Esophagus (tissue), 2 donors: ENCODE measurements at regions not wholly inside any gene's neighbourhood (a gene's known extent, or its start where the extent isn't known, plus 50 kb on each side); places are given as distances from the start of the nearest gene placed in this dataset.

Source experiments
- H3K27ac ChIP-seq, 2 donors: one replicate each; pipeline ENCODE4 v1.5.1; 2013; ENCODE audit warnings: low read depth in 2 of 2, mild to moderate bottlenecking in 2 of 2, inconsistent platforms in 1 of 2, low read length in 1 of 2, moderate library complexity in 1 of 2
- H3K27me3 ChIP-seq, 2 donors: one replicate each; pipeline ENCODE4 v1.6.1; 2013; ENCODE audit warnings: low read length in 2 of 2, control low read depth in 1 of 2, mild to moderate bottlenecking in 1 of 2; ENCODE audit not compliant: insufficient read depth in 2 of 2, control insufficient read depth in 1 of 2
- H3K36me3 ChIP-seq, 2 donors: one replicate each; pipeline ENCODE4 v1.6.1; 2013; ENCODE audit warnings: low read length in 1 of 2; ENCODE audit not compliant: control insufficient read depth in 2 of 2, insufficient read depth in 2 of 2
- H3K4me1 ChIP-seq, 2 donors: one replicate each; pipeline ENCODE4 v1.6.1; 2013; ENCODE audit warnings: low read length in 1 of 2; ENCODE audit not compliant: control insufficient read depth in 2 of 2, insufficient read depth in 2 of 2
- H3K4me3 ChIP-seq, 2 donors: one replicate each; pipeline ENCODE4 v1.5.1; 2013; ENCODE audit warnings: low read length in 2 of 2, mild to moderate bottlenecking in 2 of 2, low read depth in 1 of 2, moderate library complexity in 1 of 2
- H3K9me3 ChIP-seq, 2 donors: one replicate each; pipeline ENCODE4 v1.6.1; 2013; ENCODE audit warnings: mild to moderate bottlenecking in 2 of 2, low read depth in 1 of 2, low read length in 1 of 2, moderate library complexity in 1 of 2; ENCODE audit not compliant: control insufficient read depth in 2 of 2, insufficient read depth in 1 of 2
- WGBS, 2 donors: extraction: QIAGEN DNeasy Blood & Tissue Kit; methylation state at CpG; one replicate each; pipeline ENCODE4 v1.1.7; 2013; 5-methylcytosine and 5-hydroxymethylcytosine counted together
- donor health status: healthy with polysubstance abuse.
- donor health status: Bipolar disorder and iron deficiency.

DNA sequence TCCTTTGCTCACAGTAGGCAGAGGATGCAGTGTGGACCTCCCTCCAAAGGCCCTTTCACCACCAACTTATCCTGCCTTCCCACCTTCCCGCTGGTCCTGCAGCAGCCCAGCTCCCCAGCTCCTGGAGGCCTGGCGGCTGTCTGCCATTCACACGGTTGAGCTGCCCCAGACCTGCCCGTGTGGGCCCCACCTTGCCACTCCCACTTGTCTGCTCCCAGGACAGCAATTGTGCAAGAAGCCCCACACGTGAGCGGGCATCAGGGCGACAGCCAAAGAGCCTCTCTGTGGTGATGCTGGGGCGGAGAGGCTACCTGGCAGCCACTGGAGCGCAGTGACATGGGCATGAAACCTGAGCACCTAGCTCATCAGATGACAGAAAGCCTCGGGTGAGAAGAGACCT, 248.6 kb upstream of the MAF start:
- no peak overlapping the region for H3K4me3 ChIP-seq
- H3K36me3 ChIP-seq = no peaks in the 10 kb centered on the region
- peak overlapping the region; percentile 80 to 91 for H3K27ac ChIP-seq
- H3K27me3 ChIP-seq = no peaks in the 10 kb centered on the region
- WGBS, 2 donors = 55 to 68% methylated on average over 10 of the region's 10 CpGs
- no peaks in the 10 kb centered on the region for H3K9me3 ChIP-seq
- peaks cover 0 to 29% of the 10 kb centered on the region in 2 donors for H3K4me1 ChIP-seq

DNA sequence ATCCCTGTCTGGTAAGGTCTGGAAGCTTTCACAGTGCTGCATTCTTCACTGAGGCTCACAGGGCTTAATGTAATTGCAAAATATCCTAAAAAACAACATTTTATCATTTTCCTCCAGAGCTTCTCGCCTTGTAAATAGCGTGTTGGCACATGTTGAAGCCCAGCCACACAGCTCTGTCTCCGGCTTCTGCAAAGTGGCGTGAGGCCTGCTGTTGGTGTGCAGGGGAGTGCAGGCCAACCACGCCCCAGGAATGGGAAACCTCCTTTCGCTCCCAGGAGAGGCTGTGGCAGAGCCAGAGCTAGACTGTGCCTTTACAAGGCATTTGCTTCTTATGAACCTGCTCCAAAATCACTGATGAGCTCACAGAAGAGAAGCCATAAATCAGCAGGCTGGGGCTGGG, 248.2 kb upstream of the MAF start:
- no peaks in the 10 kb centered on the region for H3K27me3 ChIP-seq
- peak overlapping the region; percentile 80 to 91 for H3K27ac ChIP-seq
- WGBS, 2 donors = 50 to 75% methylated on average over 6 of the region's 6 CpGs
- H3K4me3 ChIP-seq = no peak overlapping the region
- no peaks in the 10 kb centered on the region for H3K36me3 ChIP-seq
- no peaks in the 10 kb centered on the region for H3K9me3 ChIP-seq
- H3K4me1 ChIP-seq = peaks cover 0 to 29% of the 10 kb centered on the region in 2 donors

- 52 to 58% methylated on average over 5 of the region's 5 CpGs for WGBS, 2 donors
- peaks cover 0 to 29% of the 10 kb centered on the region in 2 donors for H3K4me1 ChIP-seq
- no peaks in the 10 kb centered on the region for H3K9me3 ChIP-seq
- no peaks in the 10 kb centered on the region for H3K27me3 ChIP-seq
- H3K36me3 ChIP-seq = no peaks in the 10 kb centered on the region
- no peak overlapping the region for H3K4me3 ChIP-seq
- H3K27ac ChIP-seq = peak overlapping the region; percentile 81 to 83
These were observed 247.0 kb upstream of the MAF start for GRCh38 chr16:79847569-79847968.

DNA sequence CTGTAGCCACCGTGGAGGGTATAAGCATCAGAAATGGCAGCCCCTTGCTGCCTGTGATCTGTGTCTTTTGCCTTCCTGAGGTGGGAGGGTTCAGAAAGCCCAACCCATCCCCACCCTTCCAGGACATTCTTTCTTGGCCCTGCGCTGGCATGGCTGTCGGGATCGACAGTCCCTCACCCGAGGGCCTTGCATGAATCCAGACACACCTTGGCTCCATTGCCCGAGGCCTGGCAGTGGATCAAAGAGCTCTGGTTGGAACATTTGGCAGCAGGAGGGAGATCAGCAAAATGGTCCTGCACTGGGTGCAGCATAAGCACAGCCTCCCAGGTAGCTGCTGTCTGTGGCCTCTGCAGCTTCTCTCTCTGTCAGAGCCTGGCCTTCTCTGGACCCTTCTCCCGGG, 246.6 kb upstream of the MAF start:
- no peaks in the 10 kb centered on the region for H3K36me3 ChIP-seq
- WGBS, 2 donors = 46 to 49% methylated on average over 7 of the region's 7 CpGs
- H3K27ac ChIP-seq = peak overlapping the region; percentile 81 to 83
- H3K4me3 ChIP-seq = no peak overlapping the region
- H3K4me1 ChIP-seq = peaks cover 0 to 29% of the 10 kb centered on the region in 2 donors
- H3K27me3 ChIP-seq = no peaks in the 10 kb centered on the region
- no peaks in the 10 kb centered on the region for H3K9me3 ChIP-seq

- no peaks in the 10 kb centered on the region for H3K27me3 ChIP-seq
- H3K27ac ChIP-seq = no peak overlapping the region
- H3K9me3 ChIP-seq = no peaks in the 10 kb centered on the region
These were observed 245.2 kb upstream of the MAF start for GRCh38 chr16:79845734-79846135.

DNA sequence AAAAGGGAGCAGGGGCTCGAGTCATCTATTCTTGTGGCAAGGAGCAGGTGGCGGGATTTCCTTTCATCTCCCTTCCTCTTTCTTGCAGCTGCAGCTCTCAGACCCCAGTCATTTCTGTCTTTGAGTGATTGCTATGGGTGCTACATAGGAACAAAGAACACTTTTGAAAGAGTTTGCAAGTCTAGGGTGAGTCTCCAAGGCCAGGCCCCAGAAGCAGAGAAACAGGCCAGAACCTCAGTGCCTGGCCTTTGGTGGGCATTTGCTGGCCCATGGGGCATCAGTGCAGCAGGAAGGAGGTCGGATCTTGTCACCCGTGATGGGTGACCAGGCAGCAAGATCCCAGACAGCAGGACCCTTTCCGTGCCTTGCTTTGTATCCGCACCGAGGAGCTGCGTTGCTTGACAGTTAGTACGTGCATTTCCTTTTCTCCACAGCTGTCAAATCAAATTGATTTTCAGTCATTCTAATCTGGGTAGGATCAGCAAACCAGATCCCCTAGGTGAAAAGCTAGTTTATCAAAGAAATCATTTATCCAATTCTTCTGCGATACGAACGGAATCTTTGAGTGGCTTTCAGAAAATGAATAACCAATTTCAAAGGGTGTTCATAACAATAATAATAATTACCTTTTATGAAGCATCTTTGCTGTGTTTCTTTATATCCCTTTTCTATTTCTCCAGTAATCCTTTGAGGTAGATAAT, 244.6 kb upstream of the MAF start:
- peaks cover 0 to 29% of the 10 kb centered on the region in 2 donors for H3K4me1 ChIP-seq
- H3K27me3 ChIP-seq = no peaks in the 10 kb centered on the region
- no peaks in the 10 kb centered on the region for H3K9me3 ChIP-seq
- peak overlapping the region; percentile 48 to 53 for H3K27ac ChIP-seq
- 70 to 81% methylated on average over 12 of the region's 12 CpGs for WGBS, 2 donors
- H3K36me3 ChIP-seq = no peaks in the 10 kb centered on the region
- no peak overlapping the region for H3K4me3 ChIP-seq

More at GRCh38 chr16:79845734-79846135, 245.2 kb upstream of the MAF start:
- WGBS, 2 donors = 92 to 94% methylated on average over 7 of the region's 7 CpGs
- H3K4me1 ChIP-seq = peaks cover 0 to 29% of the 10 kb centered on the region in 2 donors
- H3K4me3 ChIP-seq = no peak overlapping the region
- no peaks in the 10 kb centered on the region for H3K36me3 ChIP-seq

GRCh38 chr16:79844603-79845002, 244.1 kb upstream of the MAF start:
- WGBS, 2 donors = 90 to 95% methylated on average over 3 of the region's 3 CpGs
- Histone ChIP-seq H3K27me3 (no peaks in the 10 kb centered on the region), H3K4me1 (peaks cover 0 to 29% of the 10 kb centered on the region in 2 donors), H3K27ac (peak overlapping the region; percentile 48 to 53), H3K36me3 (no peaks in the 10 kb centered on the region), H3K9me3 (no peaks in the 10 kb centered on the region), H3K4me3 (no peak overlapping the region)

DNA sequence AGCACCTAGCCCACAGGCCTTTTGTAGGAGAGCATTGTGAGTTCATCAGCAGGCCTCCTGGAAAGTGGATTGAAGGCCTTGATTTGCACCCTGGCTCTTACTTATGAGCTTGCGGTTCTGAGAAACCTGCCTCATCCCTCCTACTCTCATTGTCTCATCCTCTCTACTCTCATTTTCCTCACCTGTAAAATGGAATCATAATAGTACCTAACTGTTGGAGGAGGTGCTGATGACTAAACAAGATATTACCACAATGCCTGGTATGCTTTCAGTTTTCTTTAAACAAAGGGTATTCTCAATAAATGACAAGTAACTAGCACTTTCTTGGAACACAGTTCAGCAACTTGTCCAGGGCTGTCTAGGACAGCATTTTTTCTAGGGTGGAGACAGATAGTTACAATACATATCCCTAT, 243.1 kb upstream of the MAF start:
- Histone ChIP-seq H3K9me3 (no peaks in the 10 kb centered on the region), H3K36me3 (no peaks in the 10 kb centered on the region), H3K4me1 (peaks cover 0 to 22% of the 10 kb centered on the region in 2 donors), H3K27me3 (no peaks in the 10 kb centered on the region), H3K4me3 (no peak overlapping the region), H3K27ac (no peak overlapping the region)
- WGBS, 2 donors = 65 to 69% methylated on average over 1 of the region's 1 CpG

GRCh38 chr16:79843145-79843544, 242.6 kb upstream of the MAF start:
- H3K4me3 ChIP-seq = no peak overlapping the region
- no peaks in the 10 kb centered on the region for H3K36me3 ChIP-seq
- H3K4me1 ChIP-seq = peaks cover 0 to 19% of the 10 kb centered on the region in 2 donors
- 93% methylated on average over 5 of the region's 5 CpGs for WGBS, 2 donors
- no peaks in the 10 kb centered on the region for H3K9me3 ChIP-seq
- H3K27ac ChIP-seq = no peak overlapping the region
- no peaks in the 10 kb centered on the region for H3K27me3 ChIP-seq

- WGBS, 2 donors = 88 to 90% methylated on average over 7 of the region's 7 CpGs
- Histone ChIP-seq H3K36me3 (no peaks in the 10 kb centered on the region), H3K9me3 (no peaks in the 10 kb centered on the region), H3K4me1 (peaks cover 0 to 16% of the 10 kb centered on the region in 2 donors), H3K4me3 (no peak overlapping the region), H3K27ac (no peak overlapping the region), H3K27me3 (no peaks in the 10 kb centered on the region)
These were observed 241.7 kb upstream of the MAF start for GRCh38 chr16:79842197-79842596.
